WI38 (cell line): ENCODE measurements at regions not wholly inside any gene's neighbourhood (a gene's known extent, or its start where the extent isn't known, plus 50 kb on each side); places are given as distances from the start of the nearest gene placed in this dataset.

Experiments
- H3K4me3 ChIP-seq: 2 replicates; pipeline ENCODE4 v1.5.1; 2011; ENCODE audit warnings: low read depth, mild to moderate bottlenecking, control low read depth, low read length
- TF ChIP-seq, protein P1 (sequence below): IDR thresholded peaks from 2 replicates; pipeline ENCODE4 v1.5.1; 2012; ENCODE audit warnings: low read depth, mild to moderate bottlenecking, control low read depth, low read length

- H3K4me3 ChIP-seq, result no peak overlapping the region
- TF ChIP-seq, protein P1, sequence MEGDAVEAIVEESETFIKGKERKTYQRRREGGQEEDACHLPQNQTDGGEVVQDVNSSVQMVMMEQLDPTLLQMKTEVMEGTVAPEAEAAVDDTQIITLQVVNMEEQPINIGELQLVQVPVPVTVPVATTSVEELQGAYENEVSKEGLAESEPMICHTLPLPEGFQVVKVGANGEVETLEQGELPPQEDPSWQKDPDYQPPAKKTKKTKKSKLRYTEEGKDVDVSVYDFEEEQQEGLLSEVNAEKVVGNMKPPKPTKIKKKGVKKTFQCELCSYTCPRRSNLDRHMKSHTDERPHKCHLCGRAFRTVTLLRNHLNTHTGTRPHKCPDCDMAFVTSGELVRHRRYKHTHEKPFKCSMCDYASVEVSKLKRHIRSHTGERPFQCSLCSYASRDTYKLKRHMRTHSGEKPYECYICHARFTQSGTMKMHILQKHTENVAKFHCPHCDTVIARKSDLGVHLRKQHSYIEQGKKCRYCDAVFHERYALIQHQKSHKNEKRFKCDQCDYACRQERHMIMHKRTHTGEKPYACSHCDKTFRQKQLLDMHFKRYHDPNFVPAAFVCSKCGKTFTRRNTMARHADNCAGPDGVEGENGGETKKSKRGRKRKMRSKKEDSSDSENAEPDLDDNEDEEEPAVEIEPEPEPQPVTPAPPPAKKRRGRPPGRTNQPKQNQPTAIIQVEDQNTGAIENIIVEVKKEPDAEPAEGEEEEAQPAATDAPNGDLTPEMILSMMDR, result no peak
These were observed 568.3 kb downstream of the KIF20B start for GRCh38 chr10:90269699-90270098.

DNA sequence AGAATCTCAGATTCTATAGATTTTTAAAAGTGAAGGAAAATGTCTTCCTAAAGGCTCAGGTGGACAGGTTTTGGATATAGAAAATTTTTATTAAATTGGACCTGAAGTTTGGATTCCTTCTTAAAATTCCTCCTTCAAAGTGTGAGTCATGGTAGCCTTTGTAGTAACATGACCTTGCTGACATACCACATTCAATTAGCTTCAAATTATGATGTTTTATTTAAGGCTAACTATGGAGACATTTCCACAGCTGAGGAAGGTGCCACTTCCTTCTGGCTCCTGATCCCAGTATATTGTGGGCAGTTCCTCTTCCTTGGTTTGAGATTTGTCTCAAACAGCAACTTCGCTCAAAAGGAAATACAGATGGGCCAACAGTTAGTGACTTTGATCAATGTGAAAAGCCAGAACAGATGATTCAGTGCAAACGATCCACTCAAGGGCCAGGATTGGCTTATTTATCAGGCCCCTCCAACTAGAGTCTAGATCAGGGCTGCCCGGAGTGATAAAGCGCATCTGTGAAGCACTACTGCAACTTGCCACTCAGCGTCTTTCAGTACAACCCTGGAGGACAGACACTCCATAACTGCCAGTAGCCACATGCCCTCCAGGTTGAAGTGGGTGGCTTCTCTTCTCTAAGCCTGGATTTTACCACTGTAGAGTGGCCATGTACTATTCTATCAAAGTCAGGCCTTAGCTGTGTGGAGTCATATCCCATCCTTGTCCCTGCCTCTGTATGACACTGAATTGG, 573.5 kb downstream of the KIF20B start:
- no peak overlapping the region for H3K4me3 ChIP-seq
- TF ChIP-seq, protein P1, result no peak

GRCh38 chr10:90276894-90277475, 575.6 kb downstream of the KIF20B start:
- TF ChIP-seq, protein P1, result no peak
- H3K4me3 ChIP-seq, result no peak overlapping the region

DNA sequence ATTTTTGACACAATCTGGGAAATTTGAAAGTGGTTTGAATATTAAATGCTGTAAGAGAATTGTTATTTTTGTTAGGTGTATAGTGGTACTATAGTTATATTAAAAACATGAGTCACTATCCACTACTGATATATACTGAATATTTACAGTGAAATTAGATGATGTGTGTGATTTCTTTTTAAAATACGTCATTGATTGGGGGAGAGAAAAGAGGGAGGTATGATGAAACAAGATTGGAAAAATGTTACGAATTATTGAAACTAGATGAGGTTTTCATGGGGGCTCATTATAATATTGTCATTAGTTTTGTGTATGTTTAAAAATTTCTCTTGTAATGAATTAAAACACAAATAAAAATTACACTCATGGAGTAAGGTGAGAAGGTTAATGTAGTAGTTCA, 571.4 kb downstream of the HTR7 start:
- no peak overlapping the region for H3K4me3 ChIP-seq
- TF ChIP-seq, protein P1, result no peak

- no peak overlapping the region for H3K4me3 ChIP-seq
- TF ChIP-seq, protein P1, result no peak
These were observed 570.9 kb downstream of the HTR7 start for GRCh38 chr10:90286941-90287340.

- TF ChIP-seq, protein P1, result peak; percentile 32; the same call in 1 of the 2 replicates
- no peak overlapping the region for H3K4me3 ChIP-seq
These were observed 569.4 kb downstream of the HTR7 start for GRCh38 chr10:90288391-90288933.

GRCh38 chr10:90289037-90289436, 568.8 kb downstream of the HTR7 start:
- TF ChIP-seq, protein P1, result no peak
- H3K4me3 ChIP-seq, result no peak overlapping the region
